CD4-positive, alpha-beta T cell (primary cell): ENCODE measurements at regions not wholly inside any gene's neighbourhood (a gene's known extent, or its start where the extent isn't known, plus 50 kb on each side); places are given as distances from the start of the nearest gene placed in this dataset.

ENCODE experiments used
- ATAC-seq: fragments of 200-7000 bp; cut with Tn5 transposase; one replicate; pipeline ENCODE4 v1.10.0; 2022; ENCODE audit warnings: mild to moderate bottlenecking; ENCODE audit not compliant: poor library complexity
- CTCF ChIA-PET: fragments of 350-600 bp; sonication (Branson Sonifier 250); formaldehyde crosslinking; loops from one replicate; lab custom pipeline; 2021; ENCODE audit warnings: antibody characterized with exemption, inconsistent platforms; lab: Charles Lee
- POLR2A ChIA-PET: fragments of 350-600 bp; sonication (Branson Sonifier 250); formaldehyde crosslinking; loops from one replicate; lab custom pipeline; 2021; ENCODE audit warnings: antibody characterized with exemption, inconsistent platforms; lab: Charles Lee
- DNase-seq, 14 experiments: peaks; one replicate each; pipeline ENCODE4 v3.0.0-alpha.2; 2013 to 2020; ENCODE audit warnings: mixed read lengths in 2 of 14
- H3K27ac ChIP-seq, 2 donors: one replicate each; pipeline versions ENCODE4 v1.5.1 to v1.7.0; 2013; ENCODE audit warnings: low read length in 2 of 2, low read depth in 1 of 2, mild to moderate bottlenecking in 1 of 2
- H3K27me3 ChIP-seq, 2 experiments: 1 replicate in 1 of 2; 2 replicates in 1 of 2; pipeline versions ENCODE4 v1.6.1 to v1.7.0; 2013; ENCODE audit warnings: low read length in 2 of 2, control low read depth in 1 of 2, mild to moderate bottlenecking in 1 of 2, moderate library complexity in 1 of 2; ENCODE audit not compliant: insufficient read depth in 2 of 2, control insufficient read depth in 1 of 2
- H3K36me3 ChIP-seq: one replicate; pipeline ENCODE4 v1.6.1; 2013; ENCODE audit warnings: low read length, control low read depth; ENCODE audit not compliant: insufficient read depth
- H3K4me1 ChIP-seq: one replicate; pipeline ENCODE4 v1.6.1; 2013; ENCODE audit warnings: low read length, control low read depth; ENCODE audit not compliant: insufficient read depth
- H3K4me3 ChIP-seq: one replicate; pipeline ENCODE4 v1.5.1; 2013; ENCODE audit warnings: mild to moderate bottlenecking, low read length, moderate library complexity
- H3K9me3 ChIP-seq, 2 experiments: 1 replicate in 1 of 2; 2 replicates in 1 of 2; pipeline versions ENCODE4 v1.6.1 to v1.7.0; 2013; ENCODE audit warnings: low read length in 2 of 2, mild to moderate bottlenecking in 2 of 2, control low read depth in 1 of 2, moderate library complexity in 1 of 2; ENCODE audit not compliant: control insufficient read depth in 1 of 2, insufficient read depth in 1 of 2
- H3K27ac Mint-ChIP-seq: one replicate; pipeline ENCODE4 v1.8.0; 2020; ENCODE audit warnings: mixed read lengths
- H3K27me3 Mint-ChIP-seq: one replicate; pipeline ENCODE4 v1.8.0; 2021; ENCODE audit warnings: mixed read lengths
- H3K36me3 Mint-ChIP-seq: one replicate; pipeline ENCODE4 v1.8.0; 2021; ENCODE audit warnings: low read depth, mixed read lengths
- H3K4me1 Mint-ChIP-seq: one replicate; pipeline ENCODE4 v1.8.0; 2021; ENCODE audit warnings: low read depth, mixed read lengths
- H3K4me3 Mint-ChIP-seq: one replicate; pipeline ENCODE4 v1.8.0; 2020; ENCODE audit warnings: mild to moderate bottlenecking, mixed read lengths
- H3K9me3 Mint-ChIP-seq: one replicate; pipeline ENCODE4 v1.8.0; 2020; ENCODE audit warnings: mixed read lengths
- CTCF ChIP-seq: fragments of 200-600 bp; IDR thresholded peaks from one replicate; pipeline ENCODE4 v1.8.0; 2022; ENCODE audit warnings: antibody characterized with exemption, mild to moderate bottlenecking
- intact Hi-C, 2 experiments: fragments of 100-400 bp; cut with DNase I in 1 of 2; cut with micrococcal nuclease in 1 of 2; formaldehyde crosslinking; loops; one replicate each; pipeline versions ENCODE4 v1.15.1 to v1.9.0; 2023 to 2025; cut with DNase I, micrococcal nuclease

- Mint-ChIP-seq H3K27ac (no peak overlapping the region), H3K9me3 (no peaks in the 10 kb centered on the region), H3K36me3 (no peaks in the 10 kb centered on the region), H3K4me3 (no peak overlapping the region), H3K27me3 (no peaks in the 10 kb centered on the region), H3K4me1 (no peaks in the 10 kb centered on the region)
- ATAC-seq: no peak
- no peaks in the 10 kb centered on the region for H3K4me1 ChIP-seq
- no peak for TF ChIP-seq CTCF
- no peak overlapping the region for H3K4me3 ChIP-seq
- ChIA-PET CTCF (no interaction called here), POLR2A (no interaction called here)
- intact Hi-C loops: no loop called here
- H3K9me3 ChIP-seq: no peaks in the 10 kb centered on the region
- H3K36me3 ChIP-seq: no peaks in the 10 kb centered on the region
- H3K27me3 ChIP-seq: no peaks in the 10 kb centered on the region
- no peak for DNase-seq
- H3K27ac ChIP-seq: no peak overlapping the region
Measured at GRCh38 chr2:155301221-155301620, 602.7 kb downstream of the KCNJ3 start.

GRCh38 chr2:155298001-155298400, 599.5 kb downstream of the KCNJ3 start:
- no peaks in the 10 kb centered on the region for H3K9me3 ChIP-seq
- Mint-ChIP-seq H3K27ac (no peak overlapping the region), H3K36me3 (no peaks in the 10 kb centered on the region), H3K9me3 (no peaks in the 10 kb centered on the region), H3K27me3 (no peaks in the 10 kb centered on the region), H3K4me1 (no peaks in the 10 kb centered on the region), H3K4me3 (no peak overlapping the region)
- no peak overlapping the region for H3K27ac ChIP-seq
- H3K27me3 ChIP-seq: no peaks in the 10 kb centered on the region
- no peak overlapping the region for H3K4me3 ChIP-seq
- TF ChIP-seq CTCF: no peak
- intact Hi-C loops: no loop called here
- ATAC-seq (no peak), DNase-seq (no peak)
- no peaks in the 10 kb centered on the region for H3K4me1 ChIP-seq
- CTCF ChIA-PET: no interaction called here
- no peaks in the 10 kb centered on the region for H3K36me3 ChIP-seq
- POLR2A ChIA-PET: no interaction called here

DNA sequence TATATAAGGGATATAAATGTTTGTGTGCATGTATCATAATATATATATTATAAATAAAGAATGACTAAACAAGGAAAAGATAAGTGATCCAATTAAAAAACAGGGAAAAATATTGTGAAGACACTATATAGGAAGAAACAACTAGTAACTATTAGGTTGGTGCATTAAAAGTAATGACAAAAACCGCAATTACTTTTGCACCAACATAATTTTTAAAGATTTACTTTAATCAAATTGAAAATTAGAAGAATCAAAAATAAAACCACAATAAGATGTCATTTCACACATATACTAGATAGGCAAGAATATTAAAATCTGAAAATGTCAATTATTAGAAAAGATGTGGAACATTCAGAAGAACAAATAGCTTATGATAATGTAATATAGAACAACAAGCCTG, 595.9 kb downstream of the KCNJ3 start:
- H3K4me1 ChIP-seq: no peaks in the 10 kb centered on the region
- no peak overlapping the region for H3K27ac ChIP-seq
- ChIA-PET POLR2A (no interaction called here), CTCF (no interaction called here)
- intact Hi-C loops: no loop called here
- Mint-ChIP-seq H3K27ac (no peak overlapping the region), H3K27me3 (no peaks in the 10 kb centered on the region), H3K4me3 (no peak overlapping the region), H3K4me1 (no peaks in the 10 kb centered on the region), H3K9me3 (no peaks in the 10 kb centered on the region), H3K36me3 (no peaks in the 10 kb centered on the region)
- no peak overlapping the region for H3K4me3 ChIP-seq
- TF ChIP-seq CTCF: no peak
- no peak for ATAC-seq
- no peaks in the 10 kb centered on the region for H3K27me3 ChIP-seq
- H3K9me3 ChIP-seq: no peaks in the 10 kb centered on the region
- no peaks in the 10 kb centered on the region for H3K36me3 ChIP-seq
- no peak for DNase-seq
